NCI-H1092 treated with DMSO at 0.1 percent for 48 hours (cell line): ENCODE measurements at regions not wholly inside any gene's neighbourhood (a gene's known extent, or its start where the extent isn't known, plus 50 kb on each side); places are given as distances from the start of the nearest gene placed in this dataset.
A peak's percentile ranks its signal among the peaks of the same experiment; 100 is the strongest.

Experiments used
- DNase-seq: peaks from one replicate; lab custom pipeline; 2025; lab: John Stamatoyannopoulos, UW

DNA sequence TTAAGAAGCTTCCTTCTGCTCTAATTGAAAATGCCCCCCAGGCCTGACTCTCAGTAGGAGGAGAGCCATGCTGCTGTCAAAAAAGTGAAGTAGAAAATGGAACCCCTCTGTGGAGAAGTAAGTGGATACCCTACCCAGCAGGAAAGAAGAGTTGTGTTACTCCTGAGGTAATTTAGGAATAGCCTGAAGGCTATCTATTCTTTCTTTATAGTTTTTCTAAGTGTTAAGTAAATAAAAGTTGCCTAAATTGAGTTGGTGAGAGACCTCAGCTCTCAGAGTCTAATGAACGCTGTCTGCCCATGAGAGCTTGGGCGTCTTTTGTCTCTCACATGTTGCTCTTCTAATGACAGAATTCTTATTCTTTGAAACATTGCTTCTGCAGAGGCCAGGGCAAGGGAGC lies 116.2 kb downstream of the NSUN3 start:
- DNase-seq, result no peak

DNA sequence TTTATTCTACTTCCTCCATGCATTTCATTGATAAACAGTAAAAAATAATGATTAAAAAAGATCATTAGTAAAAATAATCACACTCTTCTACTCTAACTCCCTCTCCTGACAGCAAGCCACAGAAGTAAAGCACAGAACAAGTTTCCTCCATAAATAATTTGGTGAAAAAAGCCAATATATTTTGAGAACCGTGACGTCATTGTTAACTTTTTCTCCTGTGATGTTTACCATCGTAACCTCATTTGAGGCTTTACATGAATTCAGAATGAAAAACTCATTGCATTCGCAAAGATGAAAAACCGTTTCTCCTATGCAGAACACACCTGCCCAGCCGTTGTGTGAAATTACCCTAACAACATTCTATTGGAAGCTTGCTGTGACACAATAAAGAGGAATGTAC lies 120.7 kb downstream of the NSUN3 start:
- no peak for DNase-seq

DNA sequence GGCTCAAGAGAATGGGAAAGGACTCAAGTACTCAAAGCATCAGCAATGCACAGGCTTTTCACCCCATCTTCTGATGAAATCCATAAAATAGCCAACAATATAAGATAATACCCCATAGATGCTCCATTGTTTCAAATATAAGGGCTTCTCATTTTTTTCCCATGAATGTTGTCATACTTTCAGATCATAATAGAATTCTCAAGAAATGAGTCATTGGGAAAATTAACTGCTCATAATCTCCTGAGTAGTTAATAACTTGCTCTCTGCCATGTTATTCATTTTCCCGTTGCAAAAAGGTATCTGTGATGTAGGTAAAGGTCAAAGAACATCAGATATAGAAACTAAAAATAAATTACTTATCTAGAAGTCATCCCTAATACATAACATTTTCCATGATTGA lies 121.9 kb downstream of the NSUN3 start:
- DNase-seq, result no peak

DNA sequence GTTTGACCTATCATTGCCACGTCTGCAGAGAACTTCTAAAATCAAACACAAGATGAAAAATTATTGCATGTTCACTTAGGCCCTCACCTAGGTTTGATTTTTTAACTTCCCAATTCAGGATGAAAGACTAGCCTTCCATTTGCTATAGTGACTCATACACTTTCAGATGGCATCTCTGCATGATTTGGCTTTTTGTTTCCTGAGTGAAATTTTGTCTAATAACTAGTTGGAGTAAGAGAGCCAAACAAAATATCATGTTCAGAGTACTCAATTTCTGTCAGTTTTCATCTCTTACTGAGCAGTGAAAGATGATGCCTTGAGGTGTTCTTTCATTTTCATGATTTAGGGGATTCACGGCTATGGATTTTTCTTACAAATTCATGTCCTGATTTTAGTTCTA lies 122.9 kb downstream of the NSUN3 start:
- DNase-seq, result no peak

DNA sequence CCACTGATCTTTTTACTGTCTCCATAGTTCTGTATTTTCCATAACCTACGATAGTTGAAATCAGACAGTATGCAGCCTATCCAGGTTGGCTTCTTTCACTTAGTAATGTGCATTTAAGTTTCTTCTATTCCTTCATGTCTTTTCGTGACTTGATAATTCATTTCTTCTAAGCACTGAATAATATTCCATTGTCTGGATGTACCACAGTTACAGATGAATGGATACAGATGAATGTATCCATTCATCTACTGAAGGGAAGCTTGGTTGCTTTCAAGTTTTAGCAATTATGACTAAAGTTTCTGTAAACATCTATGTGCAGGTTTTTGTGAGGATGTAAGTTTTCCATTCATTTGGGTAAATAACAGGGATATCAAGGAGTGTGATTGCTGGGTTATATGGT lies 124.8 kb downstream of the NSUN3 start:
- DNase-seq, result no peak

DNA sequence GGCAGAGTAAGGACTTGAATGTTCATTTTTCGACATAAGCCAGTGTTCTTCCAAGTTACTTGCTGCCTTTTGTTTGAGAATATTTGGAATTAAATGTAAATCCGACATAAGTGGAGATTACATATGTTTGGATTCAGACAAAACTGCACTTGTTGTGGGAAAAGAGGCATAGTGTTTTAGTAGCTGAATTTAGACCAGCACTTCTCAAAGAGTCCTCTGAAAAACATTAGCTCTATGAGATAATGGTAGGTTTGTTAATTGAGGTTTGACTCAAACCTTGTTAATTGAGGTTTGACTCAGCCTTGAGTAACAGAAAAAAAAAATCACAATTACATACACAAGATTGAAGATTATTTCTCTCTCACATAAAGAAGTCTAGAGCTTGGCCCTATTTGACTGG lies 132.5 kb downstream of the NSUN3 start:
- DNase-seq, result no peak

DNA sequence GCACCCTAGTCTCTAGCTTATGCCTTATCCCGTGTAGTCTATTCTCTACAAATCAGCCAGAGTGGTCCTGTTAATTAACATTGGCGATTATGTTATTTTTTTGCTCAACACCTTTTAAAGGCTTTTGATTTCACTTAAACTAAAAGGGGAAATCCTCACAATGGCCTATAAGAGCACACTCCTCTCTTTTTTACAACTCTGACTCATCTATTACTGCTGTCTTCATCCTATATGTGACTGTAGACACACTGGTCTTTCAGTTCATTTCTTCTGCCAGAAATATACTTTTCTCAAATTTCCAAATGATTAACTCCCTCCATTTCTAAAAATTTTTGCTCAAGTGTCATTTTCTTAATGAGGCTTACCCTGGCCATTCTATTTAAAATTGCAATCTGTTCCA lies 143.4 kb downstream of the NSUN3 start:
- no peak for DNase-seq

DNA sequence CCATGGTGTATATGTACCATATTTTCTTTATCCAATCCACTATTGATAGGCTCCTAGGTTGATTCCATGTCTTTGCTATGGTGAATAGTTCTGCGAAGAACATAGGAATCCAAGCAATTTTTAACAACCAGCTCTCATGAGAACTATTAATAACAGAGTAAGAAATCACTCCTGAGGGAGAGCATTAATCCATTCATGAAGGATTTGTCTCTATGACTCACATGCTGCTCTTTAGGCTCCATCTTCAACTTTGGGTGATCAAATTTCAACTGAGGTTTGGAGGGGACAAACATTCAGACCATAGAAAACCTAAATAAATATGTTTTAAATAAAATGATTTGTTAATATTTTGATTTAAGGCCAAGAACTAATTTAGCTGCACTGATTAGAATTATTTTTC lies 147.4 kb downstream of the NSUN3 start:
- DNase-seq, result no peak

DNA sequence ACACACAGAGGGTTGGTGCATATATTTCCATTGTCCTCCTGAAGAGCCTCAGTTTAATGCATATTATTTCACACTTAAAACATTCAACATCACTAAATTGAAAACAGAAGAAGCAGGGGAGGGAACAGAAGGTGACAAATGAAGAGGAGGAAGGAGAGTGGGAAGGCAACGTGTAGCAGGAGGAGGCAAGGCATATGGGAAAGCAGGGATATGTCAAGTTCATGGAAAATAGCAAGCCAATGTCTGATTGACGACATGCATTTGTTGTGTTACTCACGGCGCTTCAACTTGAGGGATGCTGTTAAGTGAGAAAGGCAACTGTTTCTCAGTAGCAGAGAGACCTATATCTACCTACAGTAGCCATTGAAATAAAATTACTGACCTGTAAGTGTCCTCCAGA lies 154.5 kb downstream of the NSUN3 start:
- DNase-seq, result no peak

DNA sequence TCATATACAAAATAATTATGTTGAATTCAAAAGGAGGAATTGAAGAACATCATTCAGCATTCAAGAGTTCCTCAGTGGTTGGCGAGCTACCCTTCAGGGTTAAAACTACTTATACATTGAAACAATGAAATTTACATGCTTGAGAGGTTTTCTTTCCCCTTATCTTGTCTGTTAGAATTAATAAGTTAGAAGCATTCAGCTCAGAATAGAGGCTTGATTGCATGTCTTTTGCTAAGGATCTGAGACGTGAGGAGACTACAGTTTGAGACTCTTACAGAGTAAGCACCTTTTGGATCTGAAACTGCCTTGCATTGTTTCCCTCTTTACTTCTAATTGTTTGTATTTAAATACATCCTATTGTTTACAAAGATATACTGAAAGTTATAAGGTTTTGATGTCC lies 157.6 kb downstream of the NSUN3 start:
- no peak for DNase-seq

DNA sequence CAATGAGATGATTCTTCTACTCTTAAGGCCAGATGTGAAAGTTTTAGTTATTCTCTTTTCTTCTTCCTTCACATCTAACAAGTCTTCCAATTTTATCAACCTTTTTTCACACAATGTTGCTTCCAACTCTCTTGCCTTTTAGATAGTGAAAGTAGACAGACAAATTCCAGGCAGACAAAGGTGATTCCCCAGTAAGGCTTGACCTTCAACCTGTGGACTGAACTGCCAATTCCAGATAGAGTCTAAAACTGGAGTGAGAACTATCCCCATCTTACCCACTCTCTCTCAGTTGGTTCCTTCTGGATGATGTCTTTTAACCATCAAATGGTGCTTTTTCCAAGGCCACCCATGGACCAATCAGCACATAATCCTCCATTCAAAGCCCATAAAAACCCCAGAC lies 159.0 kb downstream of the NSUN3 start:
- no peak for DNase-seq

DNA sequence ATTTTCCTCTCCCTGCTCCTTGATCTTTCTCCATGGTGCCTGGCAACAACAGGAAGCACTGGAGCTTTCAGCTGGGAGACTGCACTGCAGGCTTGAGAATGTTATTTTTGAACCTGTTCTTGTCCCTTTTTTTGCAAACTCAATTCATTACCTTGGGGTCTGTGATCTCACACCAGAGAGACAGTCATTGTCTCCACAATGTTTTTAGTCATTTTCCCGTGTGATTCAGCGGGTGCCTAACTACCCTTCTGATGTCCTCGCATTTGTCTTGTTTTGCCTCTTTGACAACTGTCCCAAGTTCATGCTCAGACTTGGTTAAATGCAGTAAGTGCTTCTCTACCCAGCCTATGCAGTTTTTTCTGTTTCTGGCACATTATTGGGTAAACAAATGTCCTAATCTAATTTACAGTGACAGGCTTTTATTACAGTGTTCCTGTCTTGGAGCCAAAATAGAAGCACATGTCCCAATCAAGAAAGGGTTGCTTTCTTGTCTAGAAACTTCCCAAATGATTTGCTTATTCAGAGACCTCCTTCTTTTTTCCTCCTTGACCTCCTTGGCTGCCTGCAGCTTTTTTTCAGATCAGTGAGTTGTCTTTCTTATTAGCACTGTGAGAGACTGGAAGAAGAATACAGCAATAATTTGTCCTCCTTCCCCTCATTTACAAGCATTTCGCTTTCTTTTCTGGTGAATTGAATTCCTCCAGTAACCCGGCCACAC lies 162.4 kb downstream of the NSUN3 start:
- no peak for DNase-seq

DNA sequence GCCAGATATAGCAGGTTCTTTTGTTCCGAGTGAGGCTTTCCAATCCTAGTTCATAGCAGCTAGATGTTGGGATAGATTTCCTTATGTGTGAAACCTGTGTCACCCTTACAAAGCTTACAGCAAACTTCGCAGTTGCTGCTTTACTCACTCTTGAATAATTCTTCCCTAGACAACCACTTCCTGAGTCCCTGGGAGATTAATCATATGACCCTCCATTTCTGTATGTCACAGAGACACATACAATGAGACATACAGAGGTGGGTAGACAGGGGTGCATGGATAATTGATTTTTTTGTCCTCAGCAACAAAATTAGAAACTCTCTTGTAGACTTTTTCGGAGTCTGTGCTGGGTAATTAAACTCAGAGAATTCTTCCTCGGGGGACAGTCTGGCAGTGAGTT lies 163.2 kb downstream of the NSUN3 start:
- no peak for DNase-seq

DNA sequence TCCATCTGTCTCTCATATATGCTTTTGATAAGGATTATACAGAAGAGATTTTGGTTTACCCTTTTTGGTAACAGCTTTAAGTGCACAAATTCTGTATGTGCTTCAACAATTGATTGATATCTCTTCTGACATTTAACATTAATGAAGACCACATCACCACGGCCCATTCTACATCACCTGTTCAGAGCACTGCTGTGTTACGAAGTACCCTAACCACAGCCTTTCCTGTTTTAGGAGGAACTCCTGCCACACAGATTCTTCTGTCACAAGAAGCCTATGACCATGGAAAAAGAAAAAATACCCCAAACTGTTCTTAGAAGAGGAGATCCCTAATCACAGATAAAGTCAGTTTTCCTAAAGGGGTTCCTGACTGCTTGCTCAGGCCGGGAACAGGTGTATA lies 170.1 kb downstream of the NSUN3 start:
- DNase-seq, result no peak

DNA sequence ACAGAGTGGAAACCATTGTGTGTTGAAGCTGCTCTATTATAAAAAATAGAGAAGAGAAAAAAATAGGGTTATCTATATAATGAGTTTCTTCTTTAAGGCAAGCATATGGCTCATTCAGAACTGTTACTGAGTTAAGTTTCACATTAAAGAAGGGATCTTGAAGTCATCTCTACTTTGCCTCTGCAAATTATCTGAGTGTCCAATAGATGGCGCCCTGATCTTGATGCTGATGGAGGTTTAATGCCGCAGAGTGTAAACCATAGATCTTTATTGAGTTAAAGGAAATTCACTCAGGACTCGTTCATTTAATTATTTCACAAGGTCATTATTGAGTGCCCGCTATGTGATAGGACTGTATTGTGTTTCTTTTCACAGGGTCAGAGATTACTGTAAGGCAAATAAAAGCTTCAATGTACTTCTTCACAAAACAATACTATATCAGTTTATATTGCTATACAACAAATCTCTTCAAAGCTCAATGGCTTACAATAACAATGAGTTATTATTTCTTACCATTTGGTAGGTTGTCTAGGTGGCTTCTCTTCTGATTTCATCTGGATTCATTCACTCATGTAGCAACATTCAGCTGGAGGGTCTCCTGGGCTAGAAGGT lies 171.4 kb downstream of the NSUN3 start:
- peak; percentile 17 for DNase-seq

DNA sequence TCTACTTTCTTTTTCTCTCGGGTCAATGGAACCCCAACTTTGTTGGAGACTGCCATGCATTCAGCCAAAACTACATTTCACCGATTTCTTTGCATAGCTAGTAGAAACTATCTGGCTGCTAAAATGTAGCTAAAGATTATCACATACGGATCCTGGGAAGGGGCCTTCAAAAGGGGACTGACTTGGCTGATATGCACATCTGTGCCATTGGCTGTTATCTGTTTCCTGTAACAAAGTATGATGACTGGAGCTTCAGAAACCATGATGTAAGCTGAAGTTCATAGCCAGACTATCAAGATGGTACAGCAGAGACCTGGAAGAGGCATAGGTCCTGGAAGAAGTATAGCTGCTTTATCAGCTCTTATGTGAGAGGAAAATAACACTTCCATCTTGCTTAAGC lies 179.1 kb downstream of the NSUN3 start:
- DNase-seq, result no peak

DNA sequence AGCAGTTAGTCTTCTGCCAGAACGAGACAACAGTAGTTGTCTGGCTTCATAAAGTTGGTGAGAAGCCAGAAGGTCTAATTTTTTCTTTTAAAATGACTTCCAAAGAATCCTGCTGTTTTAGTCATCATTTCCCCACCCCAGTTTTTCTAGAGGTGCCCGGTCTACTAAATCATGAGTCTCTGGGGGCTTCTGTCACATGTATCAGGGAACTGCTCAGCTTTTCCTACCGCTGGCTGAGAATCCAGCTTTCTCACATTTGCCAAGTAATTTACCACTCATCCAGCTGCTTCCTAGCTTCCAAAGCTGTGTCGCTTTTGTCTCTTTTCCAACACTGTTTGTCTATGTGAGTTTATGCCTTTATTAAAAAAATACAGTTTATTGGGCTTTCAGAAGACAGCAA lies 183.3 kb downstream of the NSUN3 start:
- DNase-seq, result no peak

DNA sequence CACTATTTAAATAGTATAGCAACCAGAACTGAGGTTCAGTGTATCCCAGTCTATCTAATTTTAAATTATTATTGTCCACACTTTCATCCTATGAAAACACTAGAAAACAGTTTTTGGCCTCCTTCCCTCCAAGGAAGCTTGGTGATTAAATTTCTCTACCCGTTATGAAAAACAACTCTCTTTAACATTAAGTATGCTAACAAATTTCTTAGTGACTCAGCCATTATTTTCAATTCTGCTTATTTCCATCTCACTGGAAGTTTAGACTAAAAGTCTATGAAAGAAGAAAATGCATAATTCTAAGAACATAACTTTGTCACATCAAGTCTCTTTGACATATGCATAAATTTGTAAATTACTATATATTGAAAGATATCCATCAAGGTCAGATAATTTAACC lies 185.2 kb downstream of the NSUN3 start:
- no peak for DNase-seq

DNA sequence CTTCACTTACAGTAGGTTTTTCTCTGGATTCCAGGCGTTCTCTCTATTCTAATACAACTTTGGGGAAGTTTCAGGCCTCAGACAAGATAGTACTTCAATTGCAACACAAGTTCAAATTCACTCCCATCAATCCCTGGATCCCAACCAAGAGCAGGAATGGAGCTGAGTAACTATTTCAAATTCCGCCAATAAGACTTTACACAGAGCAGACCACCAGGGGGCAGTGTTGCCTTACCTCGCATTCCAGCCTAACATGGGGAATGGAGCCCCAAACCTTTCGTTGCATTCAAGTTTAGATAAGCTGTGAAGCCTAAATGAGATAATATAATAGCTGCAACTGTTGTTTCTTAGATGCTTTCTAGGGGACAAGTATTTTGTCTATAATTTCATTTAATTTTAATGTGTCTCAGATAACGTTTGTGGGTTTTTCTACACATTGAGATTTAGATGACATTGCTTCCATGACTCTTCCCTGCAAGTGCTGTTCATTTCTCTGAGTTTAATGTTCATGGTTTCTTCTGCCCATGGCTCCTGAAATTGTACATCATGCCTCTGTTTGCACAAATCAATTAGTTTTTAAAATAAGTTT lies 186.7 kb downstream of the NSUN3 start:
- peak; percentile 39 for DNase-seq

DNA sequence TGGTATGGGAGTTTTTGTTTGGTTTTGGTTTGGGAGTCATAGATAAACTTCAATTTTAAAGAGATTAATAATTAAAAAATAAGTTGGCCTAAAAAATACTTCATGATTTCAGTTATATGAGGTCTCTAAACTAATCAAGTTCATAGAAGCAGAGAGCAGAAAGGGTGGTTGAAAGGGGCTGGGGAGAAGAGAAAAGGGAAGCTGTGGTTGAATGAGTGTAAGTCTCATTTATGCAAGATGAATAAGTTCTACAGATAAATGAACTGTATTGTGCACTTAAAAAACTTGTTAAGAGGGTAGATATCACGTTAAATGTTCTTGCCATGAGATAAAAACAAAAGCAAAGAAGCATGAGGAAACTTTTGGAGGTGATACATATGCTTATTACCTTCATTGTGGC lies 188.7 kb downstream of the NSUN3 start:
- DNase-seq, result no peak

DNA sequence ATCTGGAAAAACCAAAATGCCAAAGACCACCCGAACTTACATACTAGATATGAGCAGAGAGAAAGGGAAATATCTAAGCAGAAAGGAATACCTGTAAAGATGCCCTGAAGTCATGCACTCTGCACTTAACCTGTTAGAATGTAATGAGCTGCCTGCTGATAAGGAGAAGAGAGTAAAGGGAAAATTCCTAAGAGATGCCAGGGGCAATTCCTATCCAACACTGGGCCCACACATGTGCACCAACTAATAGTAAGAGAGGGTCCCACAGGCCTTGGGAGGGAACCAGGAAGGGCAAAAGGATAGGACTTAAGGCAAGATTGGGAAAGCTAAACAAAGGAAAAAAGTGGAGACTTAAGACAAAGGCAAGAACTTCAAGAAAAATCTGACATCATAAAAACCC lies 189.5 kb downstream of the NSUN3 start:
- no peak for DNase-seq

DNA sequence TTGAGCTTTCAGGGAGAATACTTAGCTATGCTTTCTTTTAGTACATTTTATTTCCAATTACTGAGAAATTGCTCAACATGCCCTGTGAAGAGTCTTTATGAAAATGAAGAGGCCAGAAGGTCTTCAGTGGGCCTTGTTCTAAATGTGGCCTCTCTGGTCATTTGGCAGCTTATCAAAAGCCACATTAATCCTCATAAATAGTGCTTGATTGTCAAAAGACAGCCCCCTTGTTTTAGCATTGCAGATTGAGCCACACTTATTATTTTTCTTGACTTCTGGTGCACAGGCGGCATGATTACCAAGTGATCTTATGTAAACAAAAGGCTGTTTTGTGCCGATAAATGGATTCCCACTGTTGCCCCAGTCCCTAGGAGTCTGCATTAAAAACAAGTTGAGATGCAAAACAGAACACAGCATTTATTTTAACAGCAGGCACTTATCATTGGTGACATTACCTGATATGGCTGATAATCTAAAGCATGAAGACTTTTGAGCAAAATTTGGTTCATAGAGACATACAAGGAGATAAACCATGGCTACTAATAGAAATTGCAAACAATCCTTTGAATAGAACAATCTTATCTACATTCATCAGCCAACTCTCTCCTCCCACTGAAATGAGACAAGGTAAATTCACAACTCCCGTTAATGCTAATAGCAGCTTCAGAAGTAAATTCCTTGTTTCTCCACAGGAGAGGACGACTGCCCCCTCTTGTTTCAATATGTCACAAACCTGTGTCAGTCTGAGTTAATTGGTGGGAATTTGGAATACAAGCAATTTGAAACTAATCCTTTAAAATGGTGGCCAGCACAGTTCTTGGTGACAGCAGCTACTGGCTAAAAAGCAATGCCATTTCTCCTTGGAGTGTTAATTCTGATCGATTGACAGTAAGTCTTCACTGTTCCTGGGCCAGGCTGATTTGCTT lies 194.3 kb downstream of the NSUN3 start:
- no peak for DNase-seq

DNA sequence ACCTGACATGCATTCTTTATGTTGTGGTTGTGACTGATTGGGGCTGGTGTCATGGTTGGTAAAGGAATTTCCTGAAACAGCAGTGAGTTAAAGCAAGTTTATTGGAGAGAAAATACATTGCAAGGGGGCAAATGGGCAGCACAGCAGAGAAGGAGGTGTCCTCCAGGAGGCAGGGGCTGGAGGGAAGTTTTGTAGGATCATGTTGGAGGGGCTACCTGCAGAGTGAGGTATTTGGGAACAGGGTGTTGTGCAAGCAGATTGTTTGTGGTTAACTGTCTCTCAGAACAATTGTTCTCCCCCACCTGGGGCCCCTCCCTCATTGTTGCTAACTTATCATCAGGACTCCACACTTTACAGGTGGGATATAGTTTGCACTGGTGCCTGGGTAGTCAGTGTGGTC lies 196.0 kb downstream of the NSUN3 start:
- no peak for DNase-seq
